Right atrium auricular region (tissue), 2 donors: ENCODE measurements at regions not wholly inside any gene's neighbourhood (a gene's known extent, or its start where the extent isn't known, plus 50 kb on each side); places are given as distances from the start of the nearest gene placed in this dataset.
"Not testable (repeated sequence)": the region's sequence is repeated elsewhere in the genome, so short reads cannot be mapped to it uniquely, and the experiment has no call there.

ENCODE experiments used
- DNase-seq: peaks from one replicate; pipeline ENCODE4 v3.0.0-alpha.2; 2019; ENCODE audit warnings: low spot score
- H3K27ac ChIP-seq, 2 donors: fragments of 200-600 bp; sonication (generic); 1 replicate in 1 of 2; 2 replicates in 1 of 2; pipeline ENCODE4 v1.5.1; 2016 to 2019
- H3K27me3 ChIP-seq, 2 donors: fragments of 200-600 bp; sonication (generic); one replicate each; pipeline versions ENCODE4 v1.5.1 to v1.6.0; 2017 to 2019
- H3K36me3 ChIP-seq: fragments of 200-600 bp; sonication (generic); one replicate; pipeline ENCODE4 v1.5.1; 2016
- H3K4me1 ChIP-seq, 2 donors: fragments of 200-600 bp; sonication (generic); one replicate each; pipeline versions ENCODE4 v1.5.1 to v1.6.0; 2017 to 2019
- H3K4me3 ChIP-seq, 2 donors: fragments of 200-600 bp; sonication (generic); 1 replicate in 1 of 2; 2 replicates in 1 of 2; pipeline ENCODE4 v1.5.1; 2017 to 2019; ENCODE audit warnings: mild to moderate bottlenecking in 1 of 2, moderate library complexity in 1 of 2
- H3K9me3 ChIP-seq, 2 donors: fragments of 200-600 bp; sonication (generic); one replicate each; pipeline ENCODE4 v1.5.1; 2019
- TF ChIP-seq, protein P1 (sequence below), 2 donors: fragments of 200-600 bp; sonication (generic); IDR thresholded peaks; one replicate each; pipeline ENCODE4 v1.5.1; 2019; ENCODE audit warnings: antibody characterized with exemption in 2 of 2

DNA sequence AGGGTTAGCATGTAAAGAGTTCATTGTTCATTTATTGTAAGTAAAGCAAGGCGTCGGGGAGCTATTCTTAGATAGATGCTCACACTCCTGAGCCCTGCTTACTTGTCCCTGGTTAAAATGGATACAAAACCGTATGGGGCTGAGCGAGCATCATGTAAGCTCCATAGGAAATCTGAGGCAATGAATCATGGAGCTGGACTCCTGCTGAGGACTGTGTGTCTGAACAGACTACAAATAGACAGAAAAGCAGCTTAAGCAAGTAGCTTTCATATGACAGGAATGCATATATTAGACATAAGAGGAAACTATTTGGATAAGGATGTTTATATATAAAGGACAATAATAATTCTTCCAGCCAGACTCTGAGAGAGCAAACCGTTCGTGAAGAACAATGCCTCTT, 604.9 kb upstream of the PTBP2 start:
- Histone ChIP-seq H3K27me3 (no peaks in the 10 kb centered on the region), H3K36me3 (no peaks in the 10 kb centered on the region), H3K27ac (no peak overlapping the region), H3K9me3 (no peaks in the 10 kb centered on the region), H3K4me1 (no peaks in the 10 kb centered on the region), H3K4me3 (no peak overlapping the region)
- TF ChIP-seq, protein P1, sequence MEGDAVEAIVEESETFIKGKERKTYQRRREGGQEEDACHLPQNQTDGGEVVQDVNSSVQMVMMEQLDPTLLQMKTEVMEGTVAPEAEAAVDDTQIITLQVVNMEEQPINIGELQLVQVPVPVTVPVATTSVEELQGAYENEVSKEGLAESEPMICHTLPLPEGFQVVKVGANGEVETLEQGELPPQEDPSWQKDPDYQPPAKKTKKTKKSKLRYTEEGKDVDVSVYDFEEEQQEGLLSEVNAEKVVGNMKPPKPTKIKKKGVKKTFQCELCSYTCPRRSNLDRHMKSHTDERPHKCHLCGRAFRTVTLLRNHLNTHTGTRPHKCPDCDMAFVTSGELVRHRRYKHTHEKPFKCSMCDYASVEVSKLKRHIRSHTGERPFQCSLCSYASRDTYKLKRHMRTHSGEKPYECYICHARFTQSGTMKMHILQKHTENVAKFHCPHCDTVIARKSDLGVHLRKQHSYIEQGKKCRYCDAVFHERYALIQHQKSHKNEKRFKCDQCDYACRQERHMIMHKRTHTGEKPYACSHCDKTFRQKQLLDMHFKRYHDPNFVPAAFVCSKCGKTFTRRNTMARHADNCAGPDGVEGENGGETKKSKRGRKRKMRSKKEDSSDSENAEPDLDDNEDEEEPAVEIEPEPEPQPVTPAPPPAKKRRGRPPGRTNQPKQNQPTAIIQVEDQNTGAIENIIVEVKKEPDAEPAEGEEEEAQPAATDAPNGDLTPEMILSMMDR (IDR thresholded peaks at IDR 0.05): no peak
- DNase-seq: no peak

DNA sequence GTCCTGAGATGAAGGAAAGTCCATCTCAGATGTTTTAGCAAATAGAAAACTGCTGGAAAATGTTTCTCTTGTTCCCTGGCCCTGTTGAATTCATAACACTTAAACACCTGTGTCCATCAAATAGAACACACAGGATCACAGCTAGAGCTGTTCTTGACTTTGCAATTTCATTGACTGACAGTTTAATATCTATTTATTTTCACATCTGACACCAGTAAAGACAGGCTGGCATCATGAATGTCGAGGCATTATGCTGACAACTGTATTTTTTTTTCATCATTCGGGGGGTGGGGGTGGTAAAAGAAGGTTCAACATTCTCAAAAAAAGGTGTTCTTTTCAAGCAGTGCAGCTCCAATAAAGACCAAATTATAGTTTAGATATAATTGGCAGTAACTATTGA, 591.2 kb upstream of the PTBP2 start:
- no peaks in the 10 kb centered on the region for H3K4me1 ChIP-seq
- no peaks in the 10 kb centered on the region for H3K27me3 ChIP-seq
- no peak overlapping the region for H3K27ac ChIP-seq
- H3K36me3 ChIP-seq: no peaks in the 10 kb centered on the region
- DNase-seq: no peak
- H3K4me3 ChIP-seq: no peak overlapping the region
- H3K9me3 ChIP-seq: no peaks in the 10 kb centered on the region
- TF ChIP-seq, protein P1 (IDR thresholded peaks at IDR 0.05): no peak

- H3K4me1 ChIP-seq: no peaks in the 10 kb centered on the region
- H3K27ac ChIP-seq: no peak overlapping the region
- no peaks in the 10 kb centered on the region for H3K27me3 ChIP-seq
- TF ChIP-seq, protein P1 (IDR thresholded peaks at IDR 0.05): no peak
- DNase-seq: no peak
- H3K36me3 ChIP-seq: no peaks in the 10 kb centered on the region
- H3K9me3 ChIP-seq: peaks cover 0 to 19% of the 10 kb centered on the region in 2 donors
- H3K4me3 ChIP-seq: no peak overlapping the region
Observed at GRCh38 chr1:96144636-96145035, 576.9 kb upstream of the PTBP2 start.

GRCh38 chr1:96145492-96145891, 576.1 kb upstream of the PTBP2 start:
- H3K36me3 ChIP-seq: no peaks in the 10 kb centered on the region
- no peak for DNase-seq
- H3K4me3 ChIP-seq: no peak overlapping the region
- TF ChIP-seq, protein P1 (IDR thresholded peaks at IDR 0.05): no peak
- H3K9me3 ChIP-seq: peaks cover 0 to 19% of the 10 kb centered on the region in 2 donors
- H3K4me1 ChIP-seq: no peaks in the 10 kb centered on the region
- H3K27me3 ChIP-seq: no peaks in the 10 kb centered on the region
- no peak overlapping the region for H3K27ac ChIP-seq

DNA sequence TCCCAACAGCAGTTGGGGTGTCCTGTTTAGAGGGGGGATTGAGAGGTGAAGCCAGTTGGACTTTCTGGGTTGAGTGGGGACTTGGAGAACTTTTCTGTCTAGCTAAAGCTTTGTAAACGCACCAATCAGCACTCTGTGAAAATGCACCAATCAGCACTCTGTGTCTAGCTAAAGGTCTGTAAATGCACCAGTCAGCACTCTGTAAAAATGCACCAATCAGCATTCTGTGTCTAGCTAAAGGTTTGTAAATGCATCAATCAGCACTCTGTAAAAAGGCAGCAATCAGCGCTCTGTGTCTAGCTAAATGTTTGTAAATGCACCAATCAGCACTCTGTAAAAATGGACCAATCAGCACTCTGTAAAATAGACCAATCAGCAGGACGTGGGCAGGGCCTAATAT, 568.6 kb upstream of the PTBP2 start:
- not testable (repeated sequence) for H3K4me1 ChIP-seq, H3K36me3 ChIP-seq, H3K4me3 ChIP-seq, DNase-seq, H3K27me3 ChIP-seq, H3K27ac ChIP-seq
- H3K9me3 ChIP-seq: peaks cover 6 to 37% of the 10 kb centered on the region in 2 donors

GRCh38 chr1:96157101-96157500, 564.5 kb upstream of the PTBP2 start:
- Histone ChIP-seq H3K27me3 (no peaks in the 10 kb centered on the region), H3K36me3 (no peaks in the 10 kb centered on the region), H3K4me1 (no peaks in the 10 kb centered on the region), H3K4me3 (no peak overlapping the region), H3K9me3 (peaks cover 6 to 29% of the 10 kb centered on the region in 2 donors), H3K27ac (no peak overlapping the region)
- no peak for DNase-seq
- TF ChIP-seq, protein P1 (IDR thresholded peaks at IDR 0.05): no peak
